Fibroblast of villous mesenchyme (primary cell): ENCODE measurements at regions not wholly inside any gene's neighbourhood (a gene's known extent, or its start where the extent isn't known, plus 50 kb on each side); places are given as distances from the start of the nearest gene placed in this dataset.
A peak's percentile ranks its signal among the peaks of the same experiment; 100 is the strongest.

ENCODE experiments used
- DNase-seq: peaks from one replicate; pipeline ENCODE4 v3.0.0-alpha.2; 2010; ENCODE audit warnings: low read depth
- H3K4me3 ChIP-seq: 2 replicates; pipeline ENCODE4 v1.5.1; 2011; ENCODE audit warnings: low read depth, mild to moderate bottlenecking, low read length
- TF ChIP-seq, protein P1 (sequence below): IDR thresholded peaks from 2 replicates; pipeline ENCODE4 v1.5.1; 2012; ENCODE audit warnings: low read depth, mild to moderate bottlenecking, low read length; ENCODE audit not compliant: insufficient read depth

GRCh38 chr9:100699668-100700067, 121.8 kb downstream of the CAVIN4 start:
- TF ChIP-seq, protein P1, sequence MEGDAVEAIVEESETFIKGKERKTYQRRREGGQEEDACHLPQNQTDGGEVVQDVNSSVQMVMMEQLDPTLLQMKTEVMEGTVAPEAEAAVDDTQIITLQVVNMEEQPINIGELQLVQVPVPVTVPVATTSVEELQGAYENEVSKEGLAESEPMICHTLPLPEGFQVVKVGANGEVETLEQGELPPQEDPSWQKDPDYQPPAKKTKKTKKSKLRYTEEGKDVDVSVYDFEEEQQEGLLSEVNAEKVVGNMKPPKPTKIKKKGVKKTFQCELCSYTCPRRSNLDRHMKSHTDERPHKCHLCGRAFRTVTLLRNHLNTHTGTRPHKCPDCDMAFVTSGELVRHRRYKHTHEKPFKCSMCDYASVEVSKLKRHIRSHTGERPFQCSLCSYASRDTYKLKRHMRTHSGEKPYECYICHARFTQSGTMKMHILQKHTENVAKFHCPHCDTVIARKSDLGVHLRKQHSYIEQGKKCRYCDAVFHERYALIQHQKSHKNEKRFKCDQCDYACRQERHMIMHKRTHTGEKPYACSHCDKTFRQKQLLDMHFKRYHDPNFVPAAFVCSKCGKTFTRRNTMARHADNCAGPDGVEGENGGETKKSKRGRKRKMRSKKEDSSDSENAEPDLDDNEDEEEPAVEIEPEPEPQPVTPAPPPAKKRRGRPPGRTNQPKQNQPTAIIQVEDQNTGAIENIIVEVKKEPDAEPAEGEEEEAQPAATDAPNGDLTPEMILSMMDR = no peak
- DNase-seq = no peak

GRCh38 chr9:100700689-100701318, 122.9 kb downstream of the CAVIN4 start:
- H3K4me3 ChIP-seq = no peak overlapping the region
- TF ChIP-seq, protein P1 = peak; percentile 41
- DNase-seq = peak; percentile 4

More at GRCh38 chr9:100699668-100700067, 121.8 kb downstream of the CAVIN4 start:
- no peak overlapping the region for H3K4me3 ChIP-seq

DNA sequence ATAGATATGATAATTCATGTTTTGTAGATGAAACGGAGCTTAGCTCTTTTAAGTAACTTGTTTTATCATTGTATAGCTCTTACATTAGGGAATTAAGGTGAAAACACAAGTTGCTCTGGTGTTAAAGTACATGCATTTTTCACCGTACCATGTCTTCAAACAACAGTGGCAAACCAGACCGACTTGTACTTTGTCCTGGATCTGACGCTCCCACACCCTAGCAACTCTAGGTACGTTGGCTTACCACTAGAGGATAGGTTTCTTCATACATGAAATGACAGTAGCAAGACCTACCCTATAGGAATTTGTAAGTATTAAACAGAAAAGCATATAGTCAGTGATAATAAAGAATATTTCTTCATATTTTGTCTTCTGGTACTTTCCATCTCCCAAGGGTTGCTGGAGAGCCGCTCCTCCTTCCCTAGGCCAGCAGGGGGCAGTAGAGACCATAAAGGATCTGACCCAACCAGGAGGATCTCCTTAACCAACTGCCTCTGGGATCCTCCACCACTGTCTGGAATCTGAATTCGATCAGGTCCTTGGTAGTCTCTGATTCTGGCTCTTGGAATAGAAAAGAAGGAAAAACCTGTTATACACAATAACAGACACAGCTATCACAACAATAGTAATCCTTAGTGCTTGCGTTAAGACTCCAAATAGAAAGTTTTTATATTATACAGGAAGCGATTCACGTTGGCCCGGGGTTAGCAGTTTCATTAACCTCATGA, 136.7 kb downstream of the CAVIN4 start:
- H3K4me3 ChIP-seq = no peak overlapping the region
- DNase-seq = peak; percentile 29
- TF ChIP-seq, protein P1 = peak; percentile 68

- DNase-seq = no peak
Measured at GRCh38 chr9:100715100-100715380, 137.2 kb downstream of the CAVIN4 start.

GRCh38 chr9:100718717-100719116, 140.8 kb downstream of the CAVIN4 start:
- no peak for DNase-seq
- H3K4me3 ChIP-seq = no peak overlapping the region
- TF ChIP-seq, protein P1 = no peak

More at GRCh38 chr9:100715100-100715380, 137.2 kb downstream of the CAVIN4 start:
- TF ChIP-seq, protein P1 = no peak
- no peak overlapping the region for H3K4me3 ChIP-seq

- peak; percentile 41 for DNase-seq
- no peak overlapping the region for H3K4me3 ChIP-seq
- TF ChIP-seq, protein P1 = no peak
Measured at GRCh38 chr9:100720922-100721321, 143.0 kb downstream of the CAVIN4 start.

GRCh38 chr9:100724886-100725285, 147.0 kb downstream of the CAVIN4 start:
- no peak for DNase-seq
- H3K4me3 ChIP-seq = no peak overlapping the region
- TF ChIP-seq, protein P1 = no peak
